ENCODE measurements at regions not wholly inside any gene's neighbourhood (a gene's known extent, or its start where the extent isn't known, plus 50 kb on each side); places are given as distances from the start of the nearest gene placed in this dataset.

GRCh38 chr22:48891688-48892577 is 935.7 kb downstream of the BRD1 start:
- no peak for DNase-seq

- no peak for DNase-seq
Observed at GRCh38 chr22:48890693-48891554, 936.7 kb downstream of the BRD1 start.

GRCh38 chr22:48889887-48890692 is 937.6 kb downstream of the BRD1 start:
- DNase-seq = no peak

GRCh38 chr22:48889209-48889830 is 938.4 kb downstream of the BRD1 start:
- no peak for DNase-seq

- DNase-seq = no peak
Observed at GRCh38 chr22:48888466-48889208, 939.0 kb downstream of the BRD1 start.

- DNase-seq = no peak
Observed at GRCh38 chr22:48887394-48888332, 940.0 kb downstream of the BRD1 start.

- no peak for DNase-seq
Observed at GRCh38 chr22:48886604-48887393, 940.9 kb downstream of the BRD1 start.

GRCh38 chr22:48885919-48886305 is 941.8 kb downstream of the BRD1 start:
- DNase-seq = no peak

GRCh38 chr22:48885271-48885918 is 942.3 kb downstream of the BRD1 start:
- no peak for DNase-seq

GRCh38 chr22:48884786-48885185 is 942.9 kb downstream of the BRD1 start:
- DNase-seq = no peak

GRCh38 chr22:48884324-48884723 is 943.3 kb downstream of the BRD1 start:
- DNase-seq = no peak

GRCh38 chr22:48883211-48883960 is 944.3 kb downstream of the BRD1 start:
- no peak for DNase-seq

GRCh38 chr22:48882636-48883200 is 945.0 kb downstream of the BRD1 start:
- DNase-seq = no peak

- no peak for DNase-seq
Observed at GRCh38 chr22:48881326-48881980, 946.2 kb downstream of the BRD1 start.

GRCh38 chr22:48880749-48881148 is 946.9 kb downstream of the BRD1 start:
- DNase-seq = no peak

GRCh38 chr22:48876951-48877350 is 950.7 kb downstream of the BRD1 start:
- no peak for DNase-seq

- DNase-seq = no peak
Observed at GRCh38 chr22:48874956-48875355, 952.7 kb downstream of the BRD1 start.

GRCh38 chr22:48873191-48873520 is 954.5 kb downstream of the BRD1 start:
- DNase-seq = no peak

Measured in activated effector memory CD4-positive, alpha-beta T cell treated with Interleukin-2 at 50 U/mL for 16 hours (primary cell).